ENCODE measurements at regions not wholly inside any gene's neighbourhood (a gene's known extent, or its start where the extent isn't known, plus 50 kb on each side); places are given as distances from the start of the nearest gene placed in this dataset.

DNA sequence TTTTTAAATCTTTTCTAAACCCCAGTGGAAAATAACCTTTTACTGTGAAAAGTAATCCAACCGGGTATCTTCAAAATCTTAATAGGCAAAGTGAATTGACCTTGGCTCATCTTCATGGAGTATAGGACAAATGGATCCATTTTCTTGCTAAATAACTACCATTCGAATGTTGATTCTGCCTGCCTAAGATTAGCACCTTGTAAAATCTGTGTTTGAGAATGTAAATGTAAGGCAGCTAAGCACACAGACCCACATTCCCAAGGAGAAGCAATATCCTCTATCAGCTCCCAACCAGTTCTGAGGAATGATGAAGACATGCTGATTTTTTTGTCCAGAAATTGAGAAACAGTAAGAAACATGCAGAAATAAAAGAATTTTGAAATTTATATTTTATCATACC lies 509.8 kb upstream of the SMIM21 start:
- no peak overlapping the region for H3K4me2 ChIP-seq (ENCODE audit: low read length)
- H3K27me3 ChIP-seq (ENCODE audit: control insufficient read depth, insufficient read depth, low read length) = no peaks in the 10 kb centered on the region
- H3K4me1 ChIP-seq = no peaks in the 10 kb centered on the region
- no peak for TF ChIP-seq CTCF (IDR thresholded peaks at IDR 0.05)
- no peak overlapping the region for H3K4me3 ChIP-seq (ENCODE audit: low read depth, low read length)
- no peaks in the 10 kb centered on the region for H3K36me3 ChIP-seq (ENCODE audit: control insufficient read depth, insufficient read depth, low read length)
- H3K9me3 ChIP-seq (ENCODE audit: control insufficient read depth, low read length) = peaks cover 3% of the 10 kb centered on the region
- H3K27ac ChIP-seq = no peak overlapping the region
- no peak overlapping the region for H3K9ac ChIP-seq
- no peak overlapping the region for H2AFZ ChIP-seq
- H3K79me2 ChIP-seq = no peaks in the 10 kb centered on the region

- no peak for TF ChIP-seq CTCF (IDR thresholded peaks at IDR 0.05)
- no peak overlapping the region for H3K4me3 ChIP-seq (ENCODE audit: low read depth, low read length)
- no peaks in the 10 kb centered on the region for H3K36me3 ChIP-seq (ENCODE audit: control insufficient read depth, insufficient read depth, low read length)
- H3K4me2 ChIP-seq (ENCODE audit: low read length) = no peak overlapping the region
- no peak overlapping the region for H2AFZ ChIP-seq
- no peaks in the 10 kb centered on the region for H3K4me1 ChIP-seq
- peaks cover 3% of the 10 kb centered on the region for H3K9me3 ChIP-seq (ENCODE audit: control insufficient read depth, low read length)
- H3K9ac ChIP-seq = no peak overlapping the region
- no peak overlapping the region for H3K27ac ChIP-seq
- H3K27me3 ChIP-seq (ENCODE audit: control insufficient read depth, insufficient read depth, low read length) = no peaks in the 10 kb centered on the region
- no peaks in the 10 kb centered on the region for H3K79me2 ChIP-seq
These were observed 509.4 kb upstream of the SMIM21 start for GRCh38 chr18:75936862-75937261.

DNA sequence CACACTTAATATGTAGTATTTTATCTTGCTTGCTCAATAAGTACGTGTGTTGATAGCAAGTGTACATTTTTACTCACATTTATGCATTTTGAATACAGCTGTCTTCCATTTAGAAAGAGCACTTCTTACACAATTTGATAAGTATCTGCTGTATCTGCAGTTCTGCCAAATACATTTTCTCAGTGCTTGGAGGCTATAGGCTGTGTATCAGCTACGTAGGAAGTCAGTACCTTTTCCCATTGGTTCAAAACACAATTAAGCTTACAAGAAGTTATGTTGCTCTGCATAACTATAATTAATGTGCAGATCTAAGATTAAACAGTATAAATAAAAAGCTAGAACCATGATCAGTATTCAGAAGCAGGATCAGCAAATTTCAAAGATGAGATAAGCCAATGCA lies 503.6 kb upstream of the SMIM21 start:
- no peak overlapping the region for H2AFZ ChIP-seq
- H3K79me2 ChIP-seq = no peaks in the 10 kb centered on the region
- no peak overlapping the region for H3K9ac ChIP-seq
- H3K9me3 ChIP-seq (ENCODE audit: control insufficient read depth, low read length) = no peaks in the 10 kb centered on the region
- no peaks in the 10 kb centered on the region for H3K27me3 ChIP-seq (ENCODE audit: control insufficient read depth, insufficient read depth, low read length)
- no peak for TF ChIP-seq CTCF (IDR thresholded peaks at IDR 0.05)
- H3K4me2 ChIP-seq (ENCODE audit: low read length) = no peak overlapping the region
- H3K36me3 ChIP-seq (ENCODE audit: control insufficient read depth, insufficient read depth, low read length) = no peaks in the 10 kb centered on the region
- no peak overlapping the region for H3K27ac ChIP-seq
- H3K4me1 ChIP-seq = no peaks in the 10 kb centered on the region
- H3K4me3 ChIP-seq (ENCODE audit: low read depth, low read length) = no peak overlapping the region

- H3K9ac ChIP-seq = no peak overlapping the region
- H2AFZ ChIP-seq = no peak overlapping the region
- no peak overlapping the region for H3K27ac ChIP-seq
- no peaks in the 10 kb centered on the region for H3K36me3 ChIP-seq (ENCODE audit: control insufficient read depth, insufficient read depth, low read length)
- no peaks in the 10 kb centered on the region for H3K27me3 ChIP-seq (ENCODE audit: control insufficient read depth, insufficient read depth, low read length)
- TF ChIP-seq CTCF (IDR thresholded peaks at IDR 0.05) = no peak
- no peaks in the 10 kb centered on the region for H3K79me2 ChIP-seq
- no peaks in the 10 kb centered on the region for H3K9me3 ChIP-seq (ENCODE audit: control insufficient read depth, low read length)
- H3K4me2 ChIP-seq (ENCODE audit: low read length) = no peak overlapping the region
- H3K4me1 ChIP-seq = no peaks in the 10 kb centered on the region
- no peak overlapping the region for H3K4me3 ChIP-seq (ENCODE audit: low read depth, low read length)
These were observed 501.2 kb upstream of the SMIM21 start for GRCh38 chr18:75928706-75929105.

- H3K36me3 ChIP-seq (ENCODE audit: control insufficient read depth, insufficient read depth, low read length) = no peaks in the 10 kb centered on the region
- no peak for TF ChIP-seq CTCF (IDR thresholded peaks at IDR 0.05)
- H3K9ac ChIP-seq = no peak overlapping the region
- no peaks in the 10 kb centered on the region for H3K27me3 ChIP-seq (ENCODE audit: control insufficient read depth, insufficient read depth, low read length)
- no peak overlapping the region for H2AFZ ChIP-seq
- H3K4me1 ChIP-seq = no peaks in the 10 kb centered on the region
- H3K27ac ChIP-seq = no peak overlapping the region
- H3K9me3 ChIP-seq (ENCODE audit: control insufficient read depth, low read length) = no peaks in the 10 kb centered on the region
- no peak overlapping the region for H3K4me2 ChIP-seq (ENCODE audit: low read length)
- H3K4me3 ChIP-seq (ENCODE audit: low read depth, low read length) = no peak overlapping the region
- H3K79me2 ChIP-seq = no peaks in the 10 kb centered on the region
These were observed 500.3 kb upstream of the SMIM21 start for GRCh38 chr18:75927791-75928190.
